ENCODE measurements at regions not wholly inside any gene's neighbourhood (a gene's known extent, or its start where the extent isn't known, plus 50 kb on each side); places are given as distances from the start of the nearest gene placed in this dataset.
A peak's percentile ranks its signal among the peaks of the same experiment; 100 is the strongest.

DNA sequence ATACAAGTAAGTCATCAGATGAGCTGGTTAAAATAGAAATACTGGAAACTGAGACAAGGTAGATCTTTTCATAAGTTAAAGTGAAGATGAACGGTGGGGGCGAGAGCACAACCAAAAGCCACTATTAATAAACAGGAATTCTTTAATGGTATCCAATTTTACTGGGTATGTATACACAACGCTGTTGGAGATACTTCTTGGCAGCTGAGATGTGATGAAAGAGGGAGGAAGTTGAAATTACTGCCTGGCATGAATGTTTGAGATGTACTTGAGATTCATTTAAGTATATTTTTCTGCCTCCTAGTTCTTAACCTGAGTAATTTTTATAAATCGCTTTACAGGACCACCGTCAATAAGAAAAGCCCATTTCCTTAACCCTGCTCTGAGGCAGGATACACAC lies 110.0 kb upstream of the ZRANB2 start:
- H3K27me3 ChIP-seq (ENCODE audit: control insufficient read depth, insufficient read depth, low read length) = no peaks in the 10 kb centered on the region
- no peak overlapping the region for H3K4me3 ChIP-seq (ENCODE audit: low read depth, low read length)
- no peaks in the 10 kb centered on the region for H3K36me3 ChIP-seq (ENCODE audit: control insufficient read depth, insufficient read depth, low read length)
- H3K27ac ChIP-seq (ENCODE audit: low read depth, low read length) = no peak overlapping the region
- no peaks in the 10 kb centered on the region for H3K4me1 ChIP-seq (ENCODE audit: control insufficient read depth, insufficient read depth, low read length)
- no peak overlapping the region for H3K9ac ChIP-seq (ENCODE audit: low read depth, low read length)
- no peaks in the 10 kb centered on the region for H3K9me3 ChIP-seq (ENCODE audit: control insufficient read depth, insufficient read depth, low read length)

DNA sequence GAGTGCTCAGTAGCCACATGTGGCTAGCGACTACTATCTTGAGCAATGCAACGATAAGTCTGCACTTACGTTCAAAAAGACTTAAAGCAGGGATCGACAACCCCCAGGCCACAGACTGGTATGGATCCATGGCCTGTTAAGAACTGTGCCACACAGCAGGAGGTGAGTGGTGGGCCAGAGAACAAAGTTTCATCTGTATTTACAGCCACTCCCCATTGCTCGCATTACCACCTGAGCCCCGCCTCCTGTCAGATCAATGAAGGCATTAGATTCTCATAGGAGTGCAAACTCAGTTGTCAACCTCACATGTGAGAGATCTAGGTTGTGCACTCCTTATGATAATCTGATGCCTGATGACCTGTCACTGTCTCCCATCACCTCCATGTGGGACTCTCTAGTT lies 103.6 kb upstream of the ZRANB2 start:
- no peaks in the 10 kb centered on the region for H3K9me3 ChIP-seq (ENCODE audit: control insufficient read depth, insufficient read depth, low read length)
- no peaks in the 10 kb centered on the region for H3K27me3 ChIP-seq (ENCODE audit: control insufficient read depth, insufficient read depth, low read length)
- no peak overlapping the region for H3K27ac ChIP-seq (ENCODE audit: low read depth, low read length)
- no peak overlapping the region for H3K4me3 ChIP-seq (ENCODE audit: low read depth, low read length)
- no peak overlapping the region for H3K9ac ChIP-seq (ENCODE audit: low read depth, low read length)
- H3K4me1 ChIP-seq (ENCODE audit: control insufficient read depth, insufficient read depth, low read length) = no peaks in the 10 kb centered on the region
- H3K36me3 ChIP-seq (ENCODE audit: control insufficient read depth, insufficient read depth, low read length) = no peaks in the 10 kb centered on the region

DNA sequence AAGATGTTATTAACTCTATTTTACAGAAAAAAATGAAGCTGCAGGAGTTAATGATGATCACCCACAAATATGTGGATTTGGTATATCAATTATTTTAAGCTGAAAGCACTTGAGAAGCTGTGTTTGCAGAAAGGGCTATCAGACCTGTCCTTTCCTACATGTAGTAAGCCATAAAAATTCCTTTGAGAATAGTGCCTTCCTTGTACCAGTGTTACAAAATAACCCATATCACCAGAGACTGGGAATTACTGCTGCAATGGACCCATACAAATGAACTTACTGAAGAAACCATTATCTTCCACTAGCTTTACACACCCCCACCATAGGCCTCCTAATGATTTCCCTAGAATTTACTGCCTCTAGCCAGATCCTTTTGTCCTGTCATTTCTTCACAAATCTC lies 99.2 kb upstream of the ZRANB2 start:
- Histone ChIP-seq H3K9me3 (ENCODE audit: control insufficient read depth, insufficient read depth, low read length) (no peaks in the 10 kb centered on the region), H3K4me3 (ENCODE audit: low read depth, low read length) (no peak overlapping the region), H3K27me3 (ENCODE audit: control insufficient read depth, insufficient read depth, low read length) (no peaks in the 10 kb centered on the region), H3K9ac (ENCODE audit: low read depth, low read length) (no peak overlapping the region), H3K36me3 (ENCODE audit: control insufficient read depth, insufficient read depth, low read length) (no peaks in the 10 kb centered on the region), H3K27ac (ENCODE audit: low read depth, low read length) (no peak overlapping the region), H3K4me1 (ENCODE audit: control insufficient read depth, insufficient read depth, low read length) (peaks cover 12% of the 10 kb centered on the region)

DNA sequence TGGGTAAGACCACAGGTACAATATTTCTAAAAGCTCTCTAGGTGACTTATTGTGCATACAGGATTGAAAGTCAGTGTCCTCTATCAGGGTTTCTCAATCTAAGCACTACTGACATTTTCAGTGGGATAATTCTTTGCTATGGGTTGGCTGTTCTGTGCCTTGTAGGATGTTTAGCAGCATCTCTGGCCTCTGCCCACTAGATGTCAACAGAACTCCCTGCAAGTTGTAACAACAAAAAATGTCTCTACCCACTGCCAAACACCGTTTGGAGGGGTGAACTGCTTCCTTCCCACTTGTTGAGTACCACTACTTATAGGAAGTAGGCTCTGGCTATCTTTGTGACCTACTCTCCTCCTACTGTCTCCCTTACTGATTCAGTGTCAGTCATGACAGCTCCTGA lies 90.1 kb upstream of the ZRANB2 start:
- Histone ChIP-seq H3K36me3 (ENCODE audit: control insufficient read depth, insufficient read depth, low read length) (no peaks in the 10 kb centered on the region), H3K9me3 (ENCODE audit: control insufficient read depth, insufficient read depth, low read length) (no peaks in the 10 kb centered on the region; the same call in 1 of the 2 replicates), H3K27ac (ENCODE audit: low read depth, low read length) (no peak overlapping the region), H3K4me3 (ENCODE audit: low read depth, low read length) (no peak overlapping the region), H3K9ac (ENCODE audit: low read depth, low read length) (no peak overlapping the region), H3K4me1 (ENCODE audit: control insufficient read depth, insufficient read depth, low read length) (peaks cover 10% of the 10 kb centered on the region), H3K27me3 (ENCODE audit: control insufficient read depth, insufficient read depth, low read length) (no peaks in the 10 kb centered on the region)

DNA sequence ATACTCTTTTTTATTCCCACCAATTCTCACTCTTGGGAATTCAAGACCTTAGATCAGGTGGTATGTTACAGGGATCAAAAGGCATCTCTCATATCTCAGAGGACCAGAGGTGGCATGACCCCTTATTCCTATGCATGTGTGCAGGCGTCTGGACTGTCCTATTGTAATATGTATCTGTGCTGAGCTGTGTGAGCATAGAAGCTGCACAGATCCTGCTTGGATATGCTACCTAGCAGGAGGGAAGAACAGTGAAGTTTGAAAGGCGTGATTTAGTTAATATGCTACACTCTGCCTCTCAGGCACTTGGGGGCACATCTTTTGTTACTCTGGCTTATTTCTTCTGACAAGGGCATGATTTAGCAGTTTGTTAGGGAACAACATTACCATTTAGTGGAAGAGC lies 86.7 kb upstream of the ZRANB2 start:
- Histone ChIP-seq H3K9ac (ENCODE audit: low read depth, low read length) (no peak overlapping the region), H3K36me3 (ENCODE audit: control insufficient read depth, insufficient read depth, low read length) (no peaks in the 10 kb centered on the region), H3K9me3 (ENCODE audit: control insufficient read depth, insufficient read depth, low read length) (no peaks in the 10 kb centered on the region; the same call in 1 of the 2 replicates), H3K27ac (ENCODE audit: low read depth, low read length) (no peak overlapping the region), H3K4me3 (ENCODE audit: low read depth, low read length) (no peak overlapping the region), H3K27me3 (ENCODE audit: control insufficient read depth, insufficient read depth, low read length) (no peaks in the 10 kb centered on the region), H3K4me1 (ENCODE audit: control insufficient read depth, insufficient read depth, low read length) (peaks cover 10% of the 10 kb centered on the region)

DNA sequence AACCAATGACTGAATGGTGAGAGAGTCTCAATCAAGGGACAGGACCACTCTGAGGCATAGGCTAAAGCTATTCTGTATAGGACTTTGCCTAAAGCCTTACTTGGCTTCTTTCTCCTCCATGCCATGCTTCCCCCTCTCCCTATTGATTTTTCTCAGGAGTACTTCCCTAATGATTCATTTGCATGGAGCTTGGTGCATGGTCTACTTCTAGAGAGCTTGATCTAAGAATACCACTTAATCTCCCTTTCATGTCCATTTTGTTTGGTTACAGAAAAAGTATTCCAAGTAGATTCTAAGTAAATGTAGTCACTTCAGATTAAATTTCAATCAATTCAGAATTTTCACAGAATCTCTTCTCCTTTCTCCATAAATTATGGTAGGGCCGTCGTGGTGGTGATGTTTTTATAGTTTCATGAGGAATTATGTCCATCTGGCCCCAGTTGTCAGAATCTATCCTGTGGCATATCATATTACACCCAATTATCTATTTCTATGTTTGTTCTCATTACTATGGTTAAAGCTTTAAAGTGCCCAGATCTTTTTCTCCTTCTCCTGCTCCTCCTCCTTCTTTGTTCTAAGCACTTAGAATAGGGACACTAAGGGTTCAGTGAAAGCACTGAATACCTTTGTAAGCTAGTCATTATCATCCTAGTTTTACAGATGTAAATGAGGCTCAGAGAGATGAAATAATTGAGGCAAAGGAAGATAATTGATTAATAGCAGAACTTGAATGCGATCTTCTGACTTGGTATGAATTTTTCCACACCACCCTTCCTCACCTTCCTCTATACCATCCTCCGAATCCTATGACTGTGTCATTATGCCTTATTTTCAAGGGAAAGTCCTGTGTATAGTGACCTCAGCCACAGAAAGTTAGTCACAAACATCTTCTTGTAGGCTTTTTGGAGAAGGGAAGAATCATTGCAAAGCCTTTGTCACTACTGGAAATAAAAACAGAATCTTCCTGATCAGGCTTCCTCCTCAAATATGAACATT lies 85.6 kb upstream of the ZRANB2 start:
- Histone ChIP-seq H3K4me1 (ENCODE audit: control insufficient read depth, insufficient read depth, low read length) (peaks cover 10% of the 10 kb centered on the region), H3K27me3 (ENCODE audit: control insufficient read depth, insufficient read depth, low read length) (no peaks in the 10 kb centered on the region), H3K36me3 (ENCODE audit: control insufficient read depth, insufficient read depth, low read length) (no peaks in the 10 kb centered on the region), H3K9me3 (ENCODE audit: control insufficient read depth, insufficient read depth, low read length) (no peaks in the 10 kb centered on the region), H3K9ac (ENCODE audit: low read depth, low read length) (no peak overlapping the region; the same call in 1 of the 2 replicates), H3K4me3 (ENCODE audit: low read depth, low read length) (no peak overlapping the region), H3K27ac (ENCODE audit: low read depth, low read length) (peak overlapping the region; percentile 8)

DNA sequence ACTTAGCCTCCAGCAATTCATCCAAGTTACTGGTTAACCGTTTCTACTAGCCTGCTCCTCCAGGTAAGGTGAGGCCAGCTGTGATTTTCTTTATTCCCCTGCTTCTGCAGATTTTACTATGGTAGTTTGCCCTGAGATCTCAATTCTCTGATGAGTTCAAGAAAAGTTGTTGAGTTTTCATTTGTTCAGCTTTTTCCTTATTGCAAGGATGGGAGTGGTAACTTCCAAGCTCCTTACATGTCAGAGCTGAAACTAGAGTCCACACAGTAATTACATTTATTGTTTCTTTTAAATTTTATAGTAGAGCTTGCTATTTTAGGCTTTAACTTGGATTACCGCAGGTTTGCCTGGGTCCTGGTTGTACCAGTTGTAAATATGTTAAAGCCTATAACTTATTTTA lies 76.9 kb upstream of the ZRANB2 start:
- no peak overlapping the region for H3K4me3 ChIP-seq (ENCODE audit: low read depth, low read length)
- H3K36me3 ChIP-seq (ENCODE audit: control insufficient read depth, insufficient read depth, low read length) = no peaks in the 10 kb centered on the region
- H3K27me3 ChIP-seq (ENCODE audit: control insufficient read depth, insufficient read depth, low read length) = no peaks in the 10 kb centered on the region
- H3K4me1 ChIP-seq (ENCODE audit: control insufficient read depth, insufficient read depth, low read length) = no peaks in the 10 kb centered on the region
- no peak overlapping the region for H3K27ac ChIP-seq (ENCODE audit: low read depth, low read length)
- no peaks in the 10 kb centered on the region for H3K9me3 ChIP-seq (ENCODE audit: control insufficient read depth, insufficient read depth, low read length)
- no peak overlapping the region for H3K9ac ChIP-seq (ENCODE audit: low read depth, low read length)

DNA sequence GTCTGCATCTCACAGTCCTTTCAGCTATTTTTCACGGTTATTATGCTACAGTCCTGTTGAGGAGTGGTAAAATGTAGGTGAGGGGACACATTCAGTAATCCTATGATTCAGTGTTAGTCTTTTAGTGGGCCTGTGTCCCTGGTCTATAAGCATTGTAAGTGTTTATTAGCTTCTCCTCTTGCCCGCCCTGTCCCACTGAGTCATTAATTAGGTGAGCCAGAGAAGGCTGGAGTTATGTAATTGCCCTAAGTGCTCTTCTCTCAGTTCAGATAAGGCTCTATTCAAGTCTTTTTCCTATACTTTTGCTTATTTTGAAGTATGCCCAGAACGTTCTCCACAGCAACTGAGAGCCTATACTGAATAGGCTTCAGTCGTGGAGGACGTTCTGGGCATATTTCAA lies 76.3 kb upstream of the ZRANB2 start:
- Histone ChIP-seq H3K4me1 (ENCODE audit: control insufficient read depth, insufficient read depth, low read length) (no peaks in the 10 kb centered on the region), H3K9ac (ENCODE audit: low read depth, low read length) (no peak overlapping the region), H3K4me3 (ENCODE audit: low read depth, low read length) (no peak overlapping the region), H3K27me3 (ENCODE audit: control insufficient read depth, insufficient read depth, low read length) (no peaks in the 10 kb centered on the region), H3K36me3 (ENCODE audit: control insufficient read depth, insufficient read depth, low read length) (no peaks in the 10 kb centered on the region), H3K9me3 (ENCODE audit: control insufficient read depth, insufficient read depth, low read length) (no peaks in the 10 kb centered on the region), H3K27ac (ENCODE audit: low read depth, low read length) (no peak overlapping the region)

DNA sequence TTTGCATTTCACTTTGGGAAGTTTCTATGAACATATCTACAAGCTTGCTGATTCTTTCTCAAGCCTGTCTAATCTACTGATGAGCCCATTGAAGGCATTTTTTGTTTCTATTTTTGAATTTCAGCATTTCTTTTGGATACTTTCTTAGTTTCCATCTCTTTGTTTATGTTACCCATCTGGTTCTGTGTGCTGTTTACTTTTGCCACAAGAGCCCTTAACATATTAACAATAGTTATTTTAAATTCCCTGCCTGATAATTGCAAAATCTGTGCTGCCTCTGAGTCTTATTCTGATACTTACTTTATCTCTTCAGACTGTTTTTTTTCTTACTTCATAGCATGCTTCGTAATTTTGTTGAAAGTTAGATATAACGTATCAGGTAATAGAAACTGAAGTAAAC lies 75.8 kb upstream of the ZRANB2 start:
- Histone ChIP-seq H3K4me1 (ENCODE audit: control insufficient read depth, insufficient read depth, low read length) (no peaks in the 10 kb centered on the region), H3K27me3 (ENCODE audit: control insufficient read depth, insufficient read depth, low read length) (no peaks in the 10 kb centered on the region), H3K4me3 (ENCODE audit: low read depth, low read length) (no peak overlapping the region), H3K9ac (ENCODE audit: low read depth, low read length) (no peak overlapping the region), H3K9me3 (ENCODE audit: control insufficient read depth, insufficient read depth, low read length) (no peaks in the 10 kb centered on the region), H3K27ac (ENCODE audit: low read depth, low read length) (no peak overlapping the region), H3K36me3 (ENCODE audit: control insufficient read depth, insufficient read depth, low read length) (no peaks in the 10 kb centered on the region)

DNA sequence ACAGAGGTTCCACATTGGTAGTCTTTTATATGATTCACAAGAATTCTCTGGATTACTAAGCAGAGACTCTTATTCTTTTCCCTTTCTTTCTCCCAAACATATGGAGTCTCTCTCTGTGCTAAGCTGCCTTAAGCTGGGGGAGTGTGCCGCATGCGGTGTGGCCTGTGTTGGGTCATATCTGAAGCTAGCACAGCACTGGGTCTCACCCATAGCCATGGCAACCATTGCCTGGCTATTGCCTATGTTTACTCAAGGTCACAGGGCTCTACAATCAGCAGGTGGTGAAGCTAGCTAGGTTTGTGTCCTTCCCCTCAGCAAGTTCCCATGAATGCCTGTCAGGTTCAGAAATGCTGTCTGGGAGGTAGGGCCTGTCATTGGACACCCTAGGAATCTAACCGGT lies 73.6 kb upstream of the ZRANB2 start:
- Histone ChIP-seq H3K36me3 (ENCODE audit: control insufficient read depth, insufficient read depth, low read length) (no peaks in the 10 kb centered on the region), H3K27me3 (ENCODE audit: control insufficient read depth, insufficient read depth, low read length) (no peaks in the 10 kb centered on the region), H3K9ac (ENCODE audit: low read depth, low read length) (no peak overlapping the region), H3K4me1 (ENCODE audit: control insufficient read depth, insufficient read depth, low read length) (no peaks in the 10 kb centered on the region), H3K27ac (ENCODE audit: low read depth, low read length) (no peak overlapping the region), H3K9me3 (ENCODE audit: control insufficient read depth, insufficient read depth, low read length) (no peaks in the 10 kb centered on the region), H3K4me3 (ENCODE audit: low read depth, low read length) (no peak overlapping the region)

DNA sequence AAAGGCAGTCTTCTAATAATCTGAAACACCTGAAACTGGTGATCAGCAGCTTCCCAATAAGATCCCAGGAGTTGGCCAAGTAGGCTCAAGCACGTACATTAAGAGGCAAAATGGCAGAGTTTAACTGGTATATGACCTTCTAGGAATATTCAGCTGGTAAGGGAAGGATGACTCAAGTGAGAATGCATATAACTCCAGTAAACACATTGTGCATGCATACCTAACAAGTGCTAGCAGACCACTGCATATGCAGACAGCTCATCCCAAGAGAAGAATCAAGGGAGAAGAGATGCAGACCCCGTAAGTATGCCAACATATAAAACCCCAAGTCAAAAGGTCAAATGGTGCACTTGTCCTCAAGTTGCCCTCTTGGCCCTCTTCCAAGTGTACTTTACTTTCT lies 73.0 kb upstream of the ZRANB2 start:
- no peaks in the 10 kb centered on the region for H3K4me1 ChIP-seq (ENCODE audit: control insufficient read depth, insufficient read depth, low read length)
- H3K27ac ChIP-seq (ENCODE audit: low read depth, low read length) = no peak overlapping the region
- no peaks in the 10 kb centered on the region for H3K9me3 ChIP-seq (ENCODE audit: control insufficient read depth, insufficient read depth, low read length)
- no peak overlapping the region for H3K4me3 ChIP-seq (ENCODE audit: low read depth, low read length)
- H3K9ac ChIP-seq (ENCODE audit: low read depth, low read length) = no peak overlapping the region
- H3K36me3 ChIP-seq (ENCODE audit: control insufficient read depth, insufficient read depth, low read length) = no peaks in the 10 kb centered on the region
- H3K27me3 ChIP-seq (ENCODE audit: control insufficient read depth, insufficient read depth, low read length) = no peaks in the 10 kb centered on the region

All from HUES48 (cell line).